OCI-LY3 (cell line): ENCODE measurements at regions not wholly inside any gene's neighbourhood (a gene's known extent, or its start where the extent isn't known, plus 50 kb on each side); places are given as distances from the start of the nearest gene placed in this dataset.
A peak's percentile ranks its signal among the peaks of the same experiment; 100 is the strongest.

Source experiments
- H2AFZ ChIP-seq: fragments of 200-600, 300-600 bp; shearing (Covaris generic); 2 replicates; pipeline ENCODE4 v1.6.0; 2014; ENCODE audit warnings: antibody characterized with exemption, low read depth, low read length
- H3K27ac ChIP-seq: fragments of 200-600, 300-600 bp; sonication (generic); 2 replicates; pipeline ENCODE4 v1.5.1; 2014; ENCODE audit warnings: mild to moderate bottlenecking, low read length, moderate library complexity, mixed read lengths
- H3K27me3 ChIP-seq: fragments of 200-600, 300-600 bp; sonication (generic); 2 replicates; pipeline ENCODE4 v1.6.1; 2014; ENCODE audit warnings: low read depth, low read length, mixed read lengths
- H3K36me3 ChIP-seq: fragments of 200-600, 300-600 bp; sonication (generic); replicated peaks from 2 replicates; pipeline ENCODE3; 2014; ENCODE audit warnings: low read depth, low read length, mixed read lengths
- H3K4me1 ChIP-seq: fragments of 300-600, 200-600 bp; sonication (generic); 2 replicates; pipeline ENCODE4 v1.6.1; 2014; ENCODE audit warnings: low read length, mixed read lengths
- H3K4me2 ChIP-seq: fragments of 200-600, 300-600 bp; sonication (generic); 2 replicates; pipeline ENCODE4 v1.6.1; 2014; ENCODE audit warnings: low read length, mixed read lengths
- H3K4me3 ChIP-seq: fragments of 300-600, 200-600 bp; sonication (generic); 2 replicates; pipeline ENCODE4 v1.5.1; 2014; ENCODE audit warnings: antibody characterized with exemption, mild to moderate bottlenecking, low read length, moderate library complexity
- H3K79me2 ChIP-seq: fragments of 300-600, 200-600 bp; shearing (Covaris generic); 2 replicates; pipeline ENCODE4 v1.6.1; 2014; ENCODE audit warnings: mild to moderate bottlenecking, low read length, mixed read lengths
- H3K9ac ChIP-seq: fragments of 300-600, 200-600 bp; shearing (Covaris generic); 2 replicates; pipeline ENCODE4 v1.6.0; 2014; ENCODE audit warnings: mild to moderate bottlenecking, low read length, moderate library complexity
- H3K9me3 ChIP-seq: fragments of 200-600, 300-600 bp; shearing (Covaris generic); 2 replicates; pipeline ENCODE4 v1.6.1; 2014; ENCODE audit warnings: low read length, mixed read lengths; ENCODE audit not compliant: insufficient read depth
- H4K20me1 ChIP-seq: fragments of 200-600, 300-600 bp; sonication (generic); 2 replicates; pipeline ENCODE4 v1.6.1; 2016; ENCODE audit warnings: low read length, mixed read lengths; ENCODE audit not compliant: insufficient read depth
- CTCF ChIP-seq: fragments of 200-600, 300-600 bp; sonication (generic); IDR thresholded peaks from 2 replicates; pipeline ENCODE4 v1.5.1; 2014; ENCODE audit warnings: antibody characterized with exemption, low read length, low read depth
- EZH2phosphoT487 ChIP-seq: fragments of 200-600 bp; shearing (Covaris generic); IDR thresholded peaks from 2 replicates; pipeline ENCODE4 v1.6.1; 2018; ENCODE audit warnings: antibody characterized with exemption, mixed run types, low read depth

- H3K9me3 ChIP-seq: 0 out of 2 replicates have a peak, but pooled peaks cover 10% of the 10 kb centered on the region
- H3K36me3 ChIP-seq: peaks cover 7% of the 10 kb centered on the region
- peak overlapping the region; percentile 6; the same call in 1 of the 2 replicates for H3K4me3 ChIP-seq
- peak overlapping the region; percentile 45 for H3K4me2 ChIP-seq
- H2AFZ ChIP-seq: peak overlapping the region; percentile 73
- no peaks in the 10 kb centered on the region for H3K27me3 ChIP-seq
- peak overlapping the region; percentile 51 for H3K27ac ChIP-seq
- no peak for TF ChIP-seq CTCF
- H3K79me2 ChIP-seq: no peaks in the 10 kb centered on the region
- peak overlapping the region; percentile 11; the same call in 1 of the 2 replicates for H3K9ac ChIP-seq
- H4K20me1 ChIP-seq: no peaks in the 10 kb centered on the region
- peaks cover 62% of the 10 kb centered on the region for H3K4me1 ChIP-seq
Measured at GRCh38 chr11:86124251-86125233, 55.7 kb upstream of the PICALM start.

- Histone ChIP-seq H3K4me1 (peaks cover 67% of the 10 kb centered on the region), H3K9ac (no peak overlapping the region), H3K27ac (no peak overlapping the region), H3K4me3 (no peak overlapping the region), H2AFZ (no peak overlapping the region), H3K36me3 (peaks cover 7% of the 10 kb centered on the region), H4K20me1 (no peaks in the 10 kb centered on the region), H3K4me2 (no peak overlapping the region), H3K79me2 (no peaks in the 10 kb centered on the region), H3K27me3 (no peaks in the 10 kb centered on the region), H3K9me3 (0 out of 2 replicates have a peak, but pooled peaks cover 4% of the 10 kb centered on the region)
- TF ChIP-seq CTCF (no peak), EZH2phosphoT487 (no peak)
Measured at GRCh38 chr11:86122773-86123172, 53.9 kb upstream of the PICALM start.

- TF ChIP-seq EZH2phosphoT487: no peak
- no peak for TF ChIP-seq CTCF
- no peaks in the 10 kb centered on the region for H3K27me3 ChIP-seq
- no peak overlapping the region for H3K4me2 ChIP-seq
- peaks cover 7% of the 10 kb centered on the region for H3K36me3 ChIP-seq
- H3K9ac ChIP-seq: no peak overlapping the region
- no peaks in the 10 kb centered on the region for H3K79me2 ChIP-seq
- H2AFZ ChIP-seq: no peak overlapping the region
- 0 out of 2 replicates have a peak, but pooled peaks cover 4% of the 10 kb centered on the region for H3K9me3 ChIP-seq
- H3K4me3 ChIP-seq: no peak overlapping the region
- peaks cover 70% of the 10 kb centered on the region for H3K4me1 ChIP-seq
- no peak overlapping the region for H3K27ac ChIP-seq
- no peaks in the 10 kb centered on the region for H4K20me1 ChIP-seq
Measured at GRCh38 chr11:86120807-86121206, 51.9 kb upstream of the PICALM start.

- Histone ChIP-seq H3K4me2 (no peak overlapping the region), H3K36me3 (peaks cover 7% of the 10 kb centered on the region), H3K4me1 (peaks cover 74% of the 10 kb centered on the region), H3K27ac (no peak overlapping the region), H2AFZ (no peak overlapping the region), H3K79me2 (no peaks in the 10 kb centered on the region), H3K9ac (no peak overlapping the region), H4K20me1 (no peaks in the 10 kb centered on the region), H3K27me3 (no peaks in the 10 kb centered on the region), H3K4me3 (no peak overlapping the region), H3K9me3 (0 out of 2 replicates have a peak, but pooled peaks cover 4% of the 10 kb centered on the region)
- TF ChIP-seq CTCF (no peak), EZH2phosphoT487 (no peak)
Measured at GRCh38 chr11:86119906-86120305, 51.0 kb upstream of the PICALM start.
